GM12892 (cell line): ENCODE measurements at regions not wholly inside any gene's neighbourhood (a gene's known extent, or its start where the extent isn't known, plus 50 kb on each side); places are given as distances from the start of the nearest gene placed in this dataset.

Experiments used
- POLR2A ChIP-seq: IDR thresholded peaks from 2 replicates; pipeline ENCODE4 v1.6.1; 2011; ENCODE audit warnings: low read depth, low read length, control low read depth
- POLR2AphosphoS5 ChIP-seq: IDR thresholded peaks from 2 replicates; pipeline ENCODE4 v1.6.1; 2011; ENCODE audit warnings: low read depth, low read length, control low read depth

DNA sequence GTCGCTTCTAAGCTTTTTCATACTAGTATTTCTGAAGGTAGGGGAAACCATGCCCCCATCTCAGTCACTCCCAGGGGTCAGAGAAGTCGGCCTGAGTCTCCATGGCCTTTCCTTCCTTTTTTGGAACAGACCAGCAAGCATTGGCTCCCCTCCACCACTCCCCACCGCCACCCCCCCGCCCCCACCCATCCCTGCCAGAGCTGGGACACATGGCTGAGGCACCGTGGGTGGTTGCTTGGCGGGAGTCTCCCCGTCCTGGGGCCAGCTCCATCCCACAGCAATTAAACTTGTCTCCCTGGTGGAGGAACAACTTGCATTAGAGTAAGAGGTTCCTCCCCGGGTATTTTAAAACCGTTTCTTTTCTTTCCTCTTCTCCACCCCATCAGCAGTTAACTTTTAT lies 100.8 kb upstream of the TFPI start:
- no peak for TF ChIP-seq POLR2AphosphoS5
- no peak for TF ChIP-seq POLR2A
